ENCODE measurements at regions not wholly inside any gene's neighbourhood (a gene's known extent, or its start where the extent isn't known, plus 50 kb on each side); places are given as distances from the start of the nearest gene placed in this dataset.

DNA sequence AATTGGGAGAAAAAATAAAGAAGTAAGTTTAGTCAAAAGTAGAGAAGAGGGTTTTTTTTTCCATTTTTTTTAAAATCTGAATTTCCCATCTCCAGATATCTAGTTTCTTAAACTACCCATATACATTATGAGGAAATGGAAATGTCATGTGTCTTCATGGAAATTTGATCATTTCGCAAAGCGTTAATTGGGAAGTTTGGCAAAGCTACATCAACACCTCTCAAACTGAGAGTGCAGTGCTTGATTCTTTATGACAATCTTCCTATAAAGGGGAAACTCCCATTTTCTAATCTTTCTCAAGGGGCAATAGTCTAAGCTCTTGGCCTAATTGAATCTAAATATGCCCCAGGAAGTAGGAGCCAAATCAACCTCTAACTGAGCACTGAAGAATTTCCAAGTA is 110.4 kb upstream of the INHBA start:
- peaks cover 15% of the 10 kb centered on the region for H3K4me1 ChIP-seq

GRCh38 chr7:41811941-41812340 is 109.1 kb upstream of the INHBA start:
- peak overlapping the region; percentile 65 for H2AFZ ChIP-seq (replicated peaks)
- Mint-ChIP-seq H3K27ac (no peak overlapping the region), H3K9me3 (peaks cover 15% of the 10 kb centered on the region), H3K4me3 (no peak overlapping the region), H3K36me3 (no peaks in the 10 kb centered on the region), H3K4me1 (peaks cover 15% of the 10 kb centered on the region), H3K27me3 (ENCODE audit: insufficient read depth, low read depth) (no peaks in the 10 kb centered on the region)
- H3F3A ChIP-seq (ENCODE audit: low read depth) = no peaks in the 10 kb centered on the region
- no peaks in the 10 kb centered on the region for H3K27me3 ChIP-seq
- DNase-seq (ENCODE audit: low spot score) = no peak
- H3K36me3 ChIP-seq = no peaks in the 10 kb centered on the region
- no peaks in the 10 kb centered on the region for H3K9me3 ChIP-seq (ENCODE audit: low read depth)
- no peak overlapping the region for H3K4me3 ChIP-seq
- H3K79me2 ChIP-seq (ENCODE audit: low read depth) = no peaks in the 10 kb centered on the region
- H3K4me1 ChIP-seq = peaks cover 15% of the 10 kb centered on the region
- H3K4me2 ChIP-seq = no peak overlapping the region
- TF ChIP-seq EZH2phosphoT487 (IDR thresholded peaks at IDR 0.05) (no peak), EZH2 (IDR thresholded peaks at IDR 0.05) (no peak), CTCF (IDR thresholded peaks at IDR 0.05) (no peak)
- H4K20me1 ChIP-seq (ENCODE audit: low read depth) = no peaks in the 10 kb centered on the region
- H3K9ac ChIP-seq = no peak overlapping the region
- H3K27ac ChIP-seq = no peak overlapping the region

More for the DNA sequence above, 110.4 kb upstream of the INHBA start:
- H2AFZ ChIP-seq (replicated peaks) = no peak overlapping the region
- H3K9ac ChIP-seq = no peak overlapping the region
- H3K9me3 Mint-ChIP-seq = peaks cover 15% of the 10 kb centered on the region
- H3K4me3 ChIP-seq = no peak overlapping the region
- no peak for DNase-seq (ENCODE audit: low spot score)
- H3K9me3 ChIP-seq (ENCODE audit: low read depth) = no peaks in the 10 kb centered on the region
- no peaks in the 10 kb centered on the region for H3K36me3 ChIP-seq
- H3K79me2 ChIP-seq (ENCODE audit: low read depth) = no peaks in the 10 kb centered on the region
- no peak overlapping the region for H3K4me3 Mint-ChIP-seq
- H3K36me3 Mint-ChIP-seq = no peaks in the 10 kb centered on the region
- H3K4me2 ChIP-seq = no peak overlapping the region
- no peaks in the 10 kb centered on the region for H3K27me3 Mint-ChIP-seq (ENCODE audit: insufficient read depth, low read depth)
- TF ChIP-seq EZH2phosphoT487 (IDR thresholded peaks at IDR 0.05) = no peak
- TF ChIP-seq EZH2 (IDR thresholded peaks at IDR 0.05) = no peak
- no peak for TF ChIP-seq CTCF (IDR thresholded peaks at IDR 0.05)
- H3K4me1 Mint-ChIP-seq = peaks cover 15% of the 10 kb centered on the region
- no peaks in the 10 kb centered on the region for H3F3A ChIP-seq (ENCODE audit: low read depth)
- no peak overlapping the region for H3K27ac ChIP-seq
- H3K27ac Mint-ChIP-seq = no peak overlapping the region
- no peaks in the 10 kb centered on the region for H3K27me3 ChIP-seq
- H4K20me1 ChIP-seq (ENCODE audit: low read depth) = no peaks in the 10 kb centered on the region

- no peaks in the 10 kb centered on the region for H3K9me3 ChIP-seq (ENCODE audit: low read depth)
- Mint-ChIP-seq H3K27me3 (ENCODE audit: insufficient read depth, low read depth) (no peaks in the 10 kb centered on the region), H3K9me3 (peaks cover 15% of the 10 kb centered on the region), H3K4me3 (no peak overlapping the region), H3K4me1 (peaks cover 11% of the 10 kb centered on the region), H3K36me3 (no peaks in the 10 kb centered on the region), H3K27ac (no peak overlapping the region)
- peaks cover 15% of the 10 kb centered on the region for H3K4me1 ChIP-seq
- no peak overlapping the region for H3K4me3 ChIP-seq
- no peak overlapping the region for H2AFZ ChIP-seq (replicated peaks)
- H3K27me3 ChIP-seq = no peaks in the 10 kb centered on the region
- DNase-seq (ENCODE audit: low spot score) = no peak
- H3K36me3 ChIP-seq = no peaks in the 10 kb centered on the region
- no peak for TF ChIP-seq EZH2 (IDR thresholded peaks at IDR 0.05)
- TF ChIP-seq CTCF (IDR thresholded peaks at IDR 0.05) = no peak
- TF ChIP-seq EZH2phosphoT487 (IDR thresholded peaks at IDR 0.05) = no peak
- H3K27ac ChIP-seq = no peak overlapping the region
- H3K9ac ChIP-seq = no peak overlapping the region
- no peaks in the 10 kb centered on the region for H4K20me1 ChIP-seq (ENCODE audit: low read depth)
- H3F3A ChIP-seq (ENCODE audit: low read depth) = no peaks in the 10 kb centered on the region
- no peaks in the 10 kb centered on the region for H3K79me2 ChIP-seq (ENCODE audit: low read depth)
- H3K4me2 ChIP-seq = no peak overlapping the region
Observed at GRCh38 chr7:41809940-41810576, 107.2 kb upstream of the INHBA start.

Data from neural progenitor cell (in vitro differentiated cells).